Ramos (cell line): ENCODE measurements at regions not wholly inside any gene's neighbourhood (a gene's known extent, or its start where the extent isn't known, plus 50 kb on each side); places are given as distances from the start of the nearest gene placed in this dataset.

Experiments
- in situ Hi-C: fragments of 300-500 bp; cut with MboI; formaldehyde crosslinking; loops from one replicate; pipeline ENCODE4 v1.14.3; 2022; ENCODE audit warnings: low sequenced_read_pairs; ENCODE audit not compliant: unreplicated experiment

GRCh38 chr20:41889126-41889843 is 271.1 kb upstream of the CHD6 start:
- in situ Hi-C loops = no loop called here

- in situ Hi-C loops = no loop called here
These were observed 270.3 kb upstream of the CHD6 start for GRCh38 chr20:41888434-41888833.

- in situ Hi-C loops = no loop called here
These were observed 269.3 kb upstream of the CHD6 start for GRCh38 chr20:41887500-41887899.

DNA sequence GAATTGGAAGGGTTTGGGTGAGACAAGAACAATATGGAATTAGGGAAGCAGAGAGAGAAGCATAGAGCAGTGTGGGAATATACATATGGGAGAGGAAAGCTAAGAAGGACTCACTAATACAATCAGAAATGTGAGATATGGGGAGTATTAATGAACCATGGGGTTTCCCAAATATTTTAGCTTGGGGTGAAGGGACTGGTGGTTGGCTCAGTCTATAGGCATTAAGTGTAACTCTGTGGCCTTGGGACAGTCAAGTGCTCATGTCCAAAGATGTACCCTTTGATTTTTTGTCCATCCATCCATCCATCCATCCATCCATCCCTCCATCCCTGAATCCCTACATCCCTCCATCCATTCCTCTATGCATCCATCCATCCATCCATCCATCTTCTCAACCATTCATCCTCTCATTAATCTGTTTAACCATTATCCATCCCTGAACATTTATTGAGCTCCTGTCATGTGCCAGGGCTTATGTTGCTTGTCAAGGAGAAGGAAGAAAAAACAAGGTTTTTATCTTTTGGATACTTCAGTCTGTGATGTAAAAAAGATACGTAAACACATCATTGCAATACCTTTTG is 263.4 kb upstream of the CHD6 start:
- in situ Hi-C loops = no loop called here

GRCh38 chr20:41879123-41879522 is 260.9 kb upstream of the CHD6 start:
- in situ Hi-C loops = no loop called here

DNA sequence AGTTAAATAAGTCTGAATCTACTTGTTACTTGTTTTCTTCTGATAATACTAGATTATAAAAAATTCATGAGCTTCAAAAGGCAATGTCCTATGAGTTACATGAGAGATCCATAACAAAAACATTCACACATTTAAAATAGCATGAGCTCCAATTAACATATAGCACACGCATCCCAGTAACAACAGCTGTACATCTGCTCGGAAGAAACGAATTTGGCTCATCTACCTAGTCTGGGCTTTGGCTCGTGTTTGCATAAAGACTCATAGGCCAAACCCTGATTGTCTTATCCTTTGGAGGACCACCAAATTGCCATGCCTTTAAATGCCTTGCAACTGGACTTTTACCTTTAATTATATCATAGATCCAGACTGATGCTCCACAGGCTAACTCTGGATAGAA is 259.7 kb upstream of the CHD6 start:
- in situ Hi-C loops = no loop called here

GRCh38 chr20:41874658-41875057 is 256.5 kb upstream of the CHD6 start:
- in situ Hi-C loops = no loop called here

DNA sequence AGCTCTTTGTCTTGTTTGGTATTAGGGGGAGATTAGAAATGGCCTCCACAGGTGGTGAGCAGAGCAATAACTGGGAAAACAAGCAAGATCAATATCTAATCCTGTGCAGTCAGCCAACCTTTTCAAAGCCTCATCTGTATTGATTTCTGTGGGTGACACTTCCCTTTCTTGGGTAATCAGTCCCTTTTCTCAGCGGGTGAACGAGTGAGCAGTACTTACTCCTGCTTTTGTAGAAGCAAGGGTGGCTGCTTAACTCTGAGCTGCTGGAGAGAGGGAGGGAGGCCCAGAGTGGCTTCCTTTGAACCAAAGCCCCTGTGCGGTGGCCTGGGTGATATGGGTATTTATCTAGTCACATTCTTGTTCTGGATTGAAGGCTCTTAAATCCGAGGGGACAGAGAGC is 254.8 kb upstream of the CHD6 start:
- in situ Hi-C loops = no loop called here

DNA sequence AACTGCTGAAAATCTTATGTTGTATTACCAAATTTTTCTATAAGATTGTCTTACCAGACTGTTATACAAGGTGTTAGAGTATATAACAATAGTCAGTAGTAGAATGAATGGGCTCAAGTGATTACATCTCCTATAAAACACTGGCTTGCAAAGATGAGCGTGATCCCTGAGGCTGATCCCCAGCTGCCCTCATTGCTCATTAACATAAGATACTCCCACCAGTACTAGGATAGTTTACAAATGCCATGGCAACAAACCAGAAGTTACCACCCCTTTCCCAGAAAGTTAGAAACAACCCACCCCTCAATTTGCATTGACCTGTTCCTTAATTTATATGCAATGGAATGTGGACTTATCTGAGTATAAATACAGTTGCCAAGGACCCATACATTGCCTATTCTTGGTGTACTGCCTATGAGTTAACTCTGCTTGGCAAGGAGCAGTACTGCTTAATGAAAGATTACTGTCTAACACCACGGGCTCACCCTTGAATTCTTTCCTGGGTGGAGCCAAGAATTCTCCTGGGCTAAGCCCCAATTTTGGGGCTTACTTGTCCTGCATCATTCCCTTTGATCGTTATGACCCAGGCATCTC is 252.8 kb upstream of the CHD6 start:
- in situ Hi-C loops = no loop called here

GRCh38 chr20:41869261-41869660 is 251.1 kb upstream of the CHD6 start:
- in situ Hi-C loops = no loop called here

DNA sequence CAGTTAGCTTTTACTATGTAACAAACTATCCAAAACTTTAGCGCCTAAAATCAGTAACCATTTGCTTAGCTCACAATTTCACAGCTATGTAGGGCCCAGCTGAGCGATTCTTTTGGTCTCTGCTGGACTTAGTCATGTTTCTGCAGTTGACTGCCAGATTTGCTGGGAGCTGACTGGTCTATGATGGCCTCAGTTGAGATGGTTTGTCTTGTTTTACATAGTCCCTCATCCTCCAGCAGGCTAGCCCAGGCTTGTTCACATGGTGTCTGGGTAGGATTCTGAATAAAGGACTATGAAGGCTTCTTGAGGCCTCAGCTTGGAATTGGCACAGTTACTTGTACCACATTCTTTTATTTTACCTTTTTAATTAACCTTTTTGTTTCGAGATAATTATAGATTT is 247.8 kb upstream of the CHD6 start:
- in situ Hi-C loops = no loop called here

GRCh38 chr20:41862476-41862875 is 244.3 kb upstream of the CHD6 start:
- in situ Hi-C loops = no loop called here

GRCh38 chr20:41861772-41862422 is 243.7 kb upstream of the CHD6 start:
- in situ Hi-C loops = no loop called here

DNA sequence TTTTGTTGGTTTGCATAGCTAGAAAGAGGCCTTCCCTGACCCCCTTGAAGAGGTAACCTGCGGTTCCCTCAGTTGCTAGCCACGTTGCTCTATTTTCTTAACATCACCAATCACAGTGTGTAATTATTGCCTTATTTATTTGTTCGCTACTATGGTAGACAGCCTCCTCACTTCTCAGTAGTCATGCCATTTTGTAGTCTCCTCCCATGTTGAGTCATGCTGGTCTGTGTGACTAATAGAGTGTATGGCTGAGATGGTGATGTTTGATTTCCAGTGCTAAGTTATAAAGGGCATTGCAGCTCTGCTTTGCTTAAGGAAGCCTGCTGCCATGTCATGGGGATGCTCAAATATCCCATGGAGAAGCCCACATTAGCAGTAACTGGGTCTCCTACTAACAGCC is 236.6 kb upstream of the CHD6 start:
- in situ Hi-C loops = no loop called here

DNA sequence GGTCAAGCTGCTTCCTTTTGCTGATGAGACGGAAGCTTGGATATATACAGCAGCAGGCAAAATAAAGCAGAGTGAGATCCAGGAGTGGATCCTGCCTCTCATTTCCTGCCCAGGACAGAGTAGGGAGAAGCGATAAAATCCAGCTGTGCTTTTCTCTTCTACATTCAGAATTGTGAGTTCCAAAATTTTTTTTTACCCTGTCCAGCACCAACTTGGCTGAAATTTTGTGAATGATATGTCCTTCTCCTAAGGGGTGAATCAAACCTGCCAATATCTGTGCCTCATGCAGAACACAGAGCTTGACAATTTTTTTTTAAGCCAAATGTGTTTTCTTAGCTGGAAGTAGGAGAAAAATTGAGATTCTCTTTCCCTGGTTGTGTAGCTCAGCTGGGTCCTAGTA is 235.6 kb upstream of the CHD6 start:
- in situ Hi-C loops = no loop called here

GRCh38 chr20:41848180-41848579 is 230.0 kb upstream of the CHD6 start:
- in situ Hi-C loops = no loop called here

DNA sequence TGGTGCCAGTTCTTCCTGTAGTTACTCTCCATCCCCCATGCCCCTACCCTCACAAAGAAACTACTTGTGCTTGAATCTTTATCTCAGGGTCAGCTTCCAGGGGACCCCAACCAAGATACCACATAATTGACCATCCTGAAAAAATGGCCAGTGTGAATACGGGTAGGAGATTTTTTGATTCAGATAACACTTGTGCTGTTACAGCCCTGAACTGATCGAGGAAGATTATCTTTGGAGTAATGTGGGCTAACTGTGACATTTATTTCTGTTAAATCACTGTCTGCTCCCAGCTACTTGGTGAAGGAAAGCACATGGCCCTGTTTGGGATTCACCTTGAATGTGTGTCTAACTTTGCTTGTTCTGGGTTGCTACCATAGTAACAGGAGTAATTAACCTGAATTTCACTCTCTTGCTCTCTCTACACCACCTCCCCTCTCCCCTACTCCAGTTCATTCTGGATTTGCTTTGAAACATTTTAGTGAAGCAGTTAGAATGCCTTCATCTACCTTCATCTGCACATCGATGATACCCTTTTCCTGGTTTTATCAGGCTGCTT is 219.6 kb upstream of the CHD6 start:
- in situ Hi-C loops = no loop called here

- in situ Hi-C loops = no loop called here
These were observed 215.6 kb upstream of the CHD6 start for GRCh38 chr20:41833739-41834138.

DNA sequence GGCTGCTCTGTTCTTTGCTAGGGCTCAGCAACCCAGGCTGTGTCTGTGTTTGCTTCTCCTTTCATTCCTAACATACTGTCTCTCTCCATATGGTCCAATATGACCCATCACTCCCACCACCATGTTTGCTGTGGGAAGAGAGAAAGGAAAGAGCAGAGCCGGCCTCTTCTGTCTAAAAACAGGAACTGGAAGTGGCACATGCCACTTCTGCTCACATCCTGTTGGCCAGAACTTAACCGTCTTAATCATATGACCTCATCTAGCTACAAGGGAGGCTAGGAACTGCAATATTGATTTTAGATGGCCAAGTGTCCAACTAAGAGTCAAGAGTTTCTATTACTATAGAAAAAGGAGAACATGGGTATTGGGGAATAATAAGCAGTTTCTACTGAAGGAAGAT is 212.5 kb upstream of the CHD6 start:
- in situ Hi-C loops = no loop called here

DNA sequence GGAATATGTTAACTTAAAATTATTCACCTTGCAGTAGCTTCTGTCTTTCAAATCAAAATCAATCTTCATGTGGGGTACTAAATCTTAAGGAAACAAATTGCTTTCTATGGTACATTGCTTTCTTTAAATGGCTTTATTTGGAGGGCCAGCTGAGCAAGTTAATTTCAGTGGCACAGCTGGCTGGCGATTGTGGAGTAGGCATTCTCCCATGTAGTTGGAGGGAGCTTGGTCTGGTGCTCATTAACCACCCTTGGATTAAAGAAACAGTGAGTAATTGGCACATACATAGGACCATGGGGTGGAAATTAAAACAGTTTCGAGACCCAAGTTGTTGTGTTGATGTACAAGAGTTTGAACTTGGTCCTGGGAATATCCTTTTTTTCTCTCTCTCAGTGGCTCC is 201.3 kb upstream of the CHD6 start:
- in situ Hi-C loops = no loop called here

DNA sequence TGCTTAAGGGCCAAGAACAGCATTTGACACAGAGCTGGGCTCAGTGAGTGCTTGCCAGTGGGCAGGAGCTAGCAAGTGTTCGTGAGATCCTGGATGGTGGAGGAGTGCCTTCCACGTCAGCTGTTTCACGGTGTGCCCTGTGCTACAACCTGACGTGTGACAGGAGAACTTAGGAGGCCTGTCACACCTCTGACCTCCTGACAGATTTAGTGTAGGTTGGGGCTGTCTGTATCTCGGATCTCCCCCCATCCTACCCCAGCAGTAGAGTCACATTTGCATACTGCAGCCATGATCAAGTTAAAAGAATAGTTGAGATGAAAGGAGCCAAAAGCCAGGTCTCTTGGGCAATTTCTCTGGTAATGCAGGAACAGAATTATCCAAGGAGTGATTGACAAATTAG is 200.8 kb upstream of the CHD6 start:
- in situ Hi-C loops = no loop called here
